AG09319 (cell line): ENCODE measurements at regions not wholly inside any gene's neighbourhood (a gene's known extent, or its start where the extent isn't known, plus 50 kb on each side); places are given as distances from the start of the nearest gene placed in this dataset.

ENCODE experiments used
- DNase-seq: peaks from one replicate; pipeline ENCODE4 v3.0.0-alpha.2; 2010; ENCODE audit warnings: low read depth; ENCODE audit errors: extremely low read depth
- CTCF ChIP-seq: IDR thresholded peaks from 2 replicates; pipeline ENCODE4 v1.5.1; 2011; ENCODE audit warnings: low read depth, mild to moderate bottlenecking, inconsistent platforms, low read length, moderate library complexity

- no peak for DNase-seq
- no peak for TF ChIP-seq CTCF
These were observed 298.4 kb downstream of the SMOC2 start for GRCh38 chr6:168739381-168739780.

GRCh38 chr6:168737481-168737880 is 296.5 kb downstream of the SMOC2 start:
- no peak for DNase-seq
- TF ChIP-seq CTCF: no peak

- DNase-seq: no peak
- no peak for TF ChIP-seq CTCF
These were observed 296.0 kb downstream of the SMOC2 start for GRCh38 chr6:168737014-168737413.

- no peak for DNase-seq
- TF ChIP-seq CTCF: no peak
These were observed 295.1 kb downstream of the SMOC2 start for GRCh38 chr6:168736039-168736438.

GRCh38 chr6:168735268-168735949 is 294.4 kb downstream of the SMOC2 start:
- no peak for DNase-seq
- no peak for TF ChIP-seq CTCF

GRCh38 chr6:168734523-168734922 is 293.5 kb downstream of the SMOC2 start:
- DNase-seq: no peak
- TF ChIP-seq CTCF: no peak

GRCh38 chr6:168732676-168733075 is 291.7 kb downstream of the SMOC2 start:
- no peak for DNase-seq
- TF ChIP-seq CTCF: no peak
